RWPE1 (cell line): ENCODE measurements at regions not wholly inside any gene's neighbourhood (a gene's known extent, or its start where the extent isn't known, plus 50 kb on each side); places are given as distances from the start of the nearest gene placed in this dataset.

Experiments
- CTCF ChIA-PET: fragments of 350-600 bp; sonication (Branson Sonifier 250); formaldehyde crosslinking; extraction: SDS; loops from one replicate; lab custom pipeline; 2021; lab: Yijun Ruan, JAX
- POLR2A ChIA-PET: fragments of 400-600 bp; formaldehyde crosslinking; extraction: SDS; loops from one replicate; lab custom pipeline; 2020; ENCODE audit warnings: antibody characterized with exemption; ENCODE audit not compliant: low non-redundant PET; lab: Yijun Ruan, JAX
- DNase-seq: peaks from one replicate; pipeline ENCODE4 v3.0.0; 2012; ENCODE audit warnings: low spot score
- H3K27ac ChIP-seq: fragments of 450-650 bp; 2 replicates; pipeline ENCODE4 v1.5.1; 2017
- CTCF ChIP-seq: fragments of 450-650 bp; conservative IDR thresholded peaks from 2 replicates; pipeline ENCODE4 v1.5.1; 2017; ENCODE audit warnings: low read depth, mild to moderate bottlenecking

- ChIA-PET POLR2A (no interaction called here), CTCF (no interaction called here)
- H3K27ac ChIP-seq: no peak overlapping the region
- TF ChIP-seq CTCF: no peak
- no peak for DNase-seq
These were observed 153.5 kb downstream of the RBFOX3 start for GRCh38 chr17:79457376-79457775.

- TF ChIP-seq CTCF: no peak
- H3K27ac ChIP-seq: no peak overlapping the region
- ChIA-PET CTCF (no interaction called here), POLR2A (no interaction called here)
- no peak for DNase-seq
These were observed 155.2 kb downstream of the RBFOX3 start for GRCh38 chr17:79455636-79456035.

- H3K27ac ChIP-seq: no peak overlapping the region
- POLR2A ChIA-PET: no interaction called here
- CTCF ChIA-PET: no interaction called here
- DNase-seq: no peak
- no peak for TF ChIP-seq CTCF
These were observed 156.0 kb downstream of the RBFOX3 start for GRCh38 chr17:79454826-79455225.

- ChIA-PET POLR2A (no interaction called here), CTCF (no interaction called here)
- no peak for TF ChIP-seq CTCF
- DNase-seq: no peak
- H3K27ac ChIP-seq: no peak overlapping the region
These were observed 157.4 kb downstream of the RBFOX3 start for GRCh38 chr17:79453481-79453880.

GRCh38 chr17:79452706-79453105 lies 158.1 kb downstream of the RBFOX3 start:
- H3K27ac ChIP-seq: no peak overlapping the region
- no peak for DNase-seq
- no peak for TF ChIP-seq CTCF
- ChIA-PET CTCF (no interaction called here), POLR2A (no interaction called here)

GRCh38 chr17:79451167-79451566 lies 159.7 kb downstream of the RBFOX3 start:
- DNase-seq: no peak
- ChIA-PET CTCF (no interaction called here), POLR2A (no interaction called here)
- TF ChIP-seq CTCF: no peak
- H3K27ac ChIP-seq: no peak overlapping the region

- POLR2A ChIA-PET: no interaction called here
- CTCF ChIA-PET: interaction anchor here (0.7 kb wide), 1 partner anchor 39 kb away, joined by 4 read pairs; no protein-coding TSS in a partner anchor
- no peak overlapping the region for H3K27ac ChIP-seq
- DNase-seq: no peak
- no peak for TF ChIP-seq CTCF
These were observed 164.3 kb downstream of the RBFOX3 start for GRCh38 chr17:79446399-79447009.
